ENCODE measurements at regions not wholly inside any gene's neighbourhood (a gene's known extent, or its start where the extent isn't known, plus 50 kb on each side); places are given as distances from the start of the nearest gene placed in this dataset.
"Not testable (repeated sequence)": the region's sequence is repeated elsewhere in the genome, so short reads cannot be mapped to it uniquely, and the experiment has no call there.

GRCh38 chr3:166743481-166744134 lies 636.5 kb downstream of the ZBBX start:
- H3K36me3 Mint-ChIP-seq, result no peaks in the 10 kb centered on the region
- ChIA-PET CTCF (no interaction called here), POLR2A (no interaction called here)
- H3K4me3 Mint-ChIP-seq, result no peak overlapping the region
- intact Hi-C loops (cut with micrococcal nuclease), result no loop called here
- no peaks in the 10 kb centered on the region for H3K27me3 Mint-ChIP-seq
- DNase-seq, result no peak
- peaks cover 14% of the 10 kb centered on the region for H3K9me3 Mint-ChIP-seq
- H3K27ac Mint-ChIP-seq, result no peak overlapping the region
- H3K4me1 Mint-ChIP-seq (ENCODE audit: low read depth), result no peaks in the 10 kb centered on the region

DNA sequence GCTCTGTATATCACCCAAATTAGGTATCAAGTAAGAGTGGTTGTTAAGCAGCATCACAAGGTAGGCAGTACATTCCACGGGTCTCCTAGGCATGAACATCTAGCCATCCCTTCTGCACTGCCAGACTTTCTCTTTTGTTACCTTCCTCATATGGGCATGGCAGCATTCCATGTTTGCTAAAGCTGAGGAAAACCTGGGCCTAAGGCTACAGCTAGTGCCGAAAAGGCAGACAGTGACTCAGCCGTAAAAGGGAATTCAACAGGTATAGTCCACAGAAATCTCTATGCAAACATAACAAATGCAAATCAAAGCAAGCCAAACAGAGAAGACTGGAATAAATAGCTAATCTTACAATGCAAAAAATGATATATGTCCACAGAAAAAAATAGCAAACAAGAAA lies 645.4 kb downstream of the ZBBX start:
- intact Hi-C loops (cut with micrococcal nuclease), result no loop called here
- no peaks in the 10 kb centered on the region for H3K4me1 Mint-ChIP-seq (ENCODE audit: low read depth)
- DNase-seq, result no peak
- H3K36me3 Mint-ChIP-seq, result no peaks in the 10 kb centered on the region
- CTCF ChIA-PET, result no interaction called here
- H3K27ac Mint-ChIP-seq, result no peak overlapping the region
- no peak overlapping the region for H3K4me3 Mint-ChIP-seq
- POLR2A ChIA-PET, result no interaction called here
- peaks cover 16% of the 10 kb centered on the region for H3K9me3 Mint-ChIP-seq
- H3K27me3 Mint-ChIP-seq, result no peaks in the 10 kb centered on the region

DNA sequence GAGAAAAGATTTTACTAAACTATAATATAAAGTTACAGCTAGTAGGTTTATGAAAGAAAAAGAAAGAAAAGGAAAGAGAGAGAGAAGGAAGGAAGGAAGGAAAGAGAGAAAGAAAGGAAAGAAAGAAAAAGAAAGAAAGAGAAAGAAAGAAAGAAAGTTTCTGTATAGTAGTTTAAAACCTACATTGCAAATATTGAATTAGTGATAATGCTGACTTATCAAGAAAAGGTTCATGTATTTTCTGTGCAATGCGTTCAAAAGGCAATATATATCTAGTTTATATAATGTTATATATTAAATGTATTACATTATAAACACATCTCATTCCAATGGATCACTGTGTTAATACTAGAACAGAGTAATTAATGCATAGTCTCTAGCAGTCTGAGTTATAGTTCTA lies 648.4 kb downstream of the ZBBX start:
- DNase-seq, result no peak
- intact Hi-C loops (cut with micrococcal nuclease), result no loop called here
- Mint-ChIP-seq H3K27me3 (no peaks in the 10 kb centered on the region), H3K36me3 (no peaks in the 10 kb centered on the region), H3K4me3 (no peak overlapping the region), H3K27ac (no peak overlapping the region), H3K9me3 (peaks cover 12% of the 10 kb centered on the region), H3K4me1 (ENCODE audit: low read depth) (no peaks in the 10 kb centered on the region)
- ChIA-PET POLR2A (no interaction called here), CTCF (no interaction called here)

- intact Hi-C loops (cut with micrococcal nuclease), result no loop called here
- H3K36me3 Mint-ChIP-seq, result no peaks in the 10 kb centered on the region
- no peaks in the 10 kb centered on the region for H3K4me1 Mint-ChIP-seq (ENCODE audit: low read depth)
- H3K9me3 Mint-ChIP-seq, result peaks cover 8% of the 10 kb centered on the region
- H3K27me3 Mint-ChIP-seq, result no peaks in the 10 kb centered on the region
- ChIA-PET POLR2A (no interaction called here), CTCF (no interaction called here)
- H3K4me3 Mint-ChIP-seq, result no peak overlapping the region
- H3K27ac Mint-ChIP-seq, result no peak overlapping the region
- no peak for DNase-seq
These were observed 658.6 kb downstream of the ZBBX start for GRCh38 chr3:166721466-166721865.

DNA sequence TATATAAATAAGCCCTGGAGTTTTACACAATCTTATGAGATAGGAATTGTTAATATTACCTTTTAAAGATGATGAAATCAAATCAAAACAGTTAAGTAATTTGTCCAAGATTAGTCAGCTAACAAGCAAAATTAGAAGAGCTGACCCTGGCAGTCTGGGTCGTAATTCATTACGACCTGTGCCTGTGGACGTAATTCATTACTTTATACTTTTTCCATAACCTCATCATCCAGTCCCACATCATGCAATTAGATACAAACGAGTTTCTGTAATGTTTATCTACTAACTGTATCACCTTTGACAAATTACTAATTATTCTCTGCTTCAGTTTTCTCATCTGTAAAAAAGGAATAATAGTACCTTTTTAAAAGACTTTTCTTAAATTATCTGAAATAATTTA lies 665.9 kb downstream of the ZBBX start:
- no peak for DNase-seq
- H3K36me3 Mint-ChIP-seq, result no peaks in the 10 kb centered on the region
- no peaks in the 10 kb centered on the region for H3K4me1 Mint-ChIP-seq (ENCODE audit: low read depth)
- ChIA-PET POLR2A (no interaction called here), CTCF (no interaction called here)
- peaks cover 8% of the 10 kb centered on the region for H3K9me3 Mint-ChIP-seq
- H3K27ac Mint-ChIP-seq, result no peak overlapping the region
- H3K4me3 Mint-ChIP-seq, result no peak overlapping the region
- no peaks in the 10 kb centered on the region for H3K27me3 Mint-ChIP-seq
- intact Hi-C loops (cut with micrococcal nuclease), result no loop called here

DNA sequence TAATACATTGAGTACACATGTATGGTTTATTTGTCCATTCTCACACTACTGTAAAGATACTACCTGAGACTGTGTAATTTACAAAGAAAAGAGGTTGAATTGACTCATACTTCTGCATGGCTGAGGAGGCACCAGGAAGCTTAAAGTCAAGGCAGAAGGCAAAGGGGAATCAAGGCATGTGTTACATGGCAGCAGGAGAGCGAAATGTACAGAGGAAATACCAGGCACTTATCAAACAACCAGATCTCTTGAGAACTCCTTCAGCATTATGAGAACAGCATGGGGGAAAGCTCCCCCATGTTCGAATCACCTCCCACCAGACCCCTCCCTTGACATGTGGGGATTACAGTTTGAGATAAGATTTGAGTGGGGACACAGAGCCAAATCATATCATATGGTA lies 666.3 kb downstream of the ZBBX start:
- Mint-ChIP-seq H3K4me1 (ENCODE audit: low read depth) (no peaks in the 10 kb centered on the region), H3K27me3 (no peaks in the 10 kb centered on the region), H3K4me3 (no peak overlapping the region), H3K36me3 (no peaks in the 10 kb centered on the region), H3K9me3 (peaks cover 8% of the 10 kb centered on the region), H3K27ac (no peak overlapping the region)
- ChIA-PET POLR2A (no interaction called here), CTCF (no interaction called here)
- intact Hi-C loops (cut with micrococcal nuclease), result no loop called here
- no peak for DNase-seq

GRCh38 chr3:166706094-166706493 lies 674.0 kb downstream of the ZBBX start:
- intact Hi-C loops (cut with micrococcal nuclease), result no loop called here

DNA sequence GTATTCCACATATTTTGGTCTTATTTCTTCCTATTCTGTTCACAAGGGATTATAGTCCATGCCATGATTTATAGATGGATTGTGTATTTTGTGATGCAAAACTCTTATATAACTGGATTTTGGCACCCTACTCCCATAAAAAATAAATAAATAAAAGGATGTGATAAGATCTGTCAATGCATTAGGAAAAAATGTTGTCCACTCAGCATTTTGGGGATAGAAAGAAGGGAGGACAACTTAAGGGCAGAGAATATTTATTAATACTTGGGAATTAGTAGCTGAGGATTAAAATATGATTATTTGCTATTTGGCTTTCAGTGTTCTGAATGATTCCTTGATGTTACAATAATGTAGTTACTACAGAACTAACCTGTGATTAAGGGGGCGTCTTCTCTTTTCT lies 682.6 kb downstream of the ZBBX start:
- Mint-ChIP-seq H3K4me1 (ENCODE audit: low read depth) (no peaks in the 10 kb centered on the region), H3K27me3 (no peaks in the 10 kb centered on the region), H3K36me3 (no peaks in the 10 kb centered on the region), H3K27ac (no peak overlapping the region), H3K4me3 (no peak overlapping the region), H3K9me3 (peaks cover 3% of the 10 kb centered on the region)
- DNase-seq, result no peak
- POLR2A ChIA-PET, result no interaction called here
- intact Hi-C loops (cut with micrococcal nuclease), result no loop called here
- CTCF ChIA-PET, result no interaction called here

More at GRCh38 chr3:166706094-166706493, 674.0 kb downstream of the ZBBX start:
- H3K36me3 Mint-ChIP-seq, result no peaks in the 10 kb centered on the region
- no peak overlapping the region for H3K4me3 Mint-ChIP-seq
- CTCF ChIA-PET, result no interaction called here
- no peaks in the 10 kb centered on the region for H3K4me1 Mint-ChIP-seq (ENCODE audit: low read depth)
- H3K27me3 Mint-ChIP-seq, result no peaks in the 10 kb centered on the region
- H3K27ac Mint-ChIP-seq, result no peak overlapping the region
- peaks cover 3% of the 10 kb centered on the region for H3K9me3 Mint-ChIP-seq
- POLR2A ChIA-PET, result no interaction called here
- DNase-seq, result no peak

DNA sequence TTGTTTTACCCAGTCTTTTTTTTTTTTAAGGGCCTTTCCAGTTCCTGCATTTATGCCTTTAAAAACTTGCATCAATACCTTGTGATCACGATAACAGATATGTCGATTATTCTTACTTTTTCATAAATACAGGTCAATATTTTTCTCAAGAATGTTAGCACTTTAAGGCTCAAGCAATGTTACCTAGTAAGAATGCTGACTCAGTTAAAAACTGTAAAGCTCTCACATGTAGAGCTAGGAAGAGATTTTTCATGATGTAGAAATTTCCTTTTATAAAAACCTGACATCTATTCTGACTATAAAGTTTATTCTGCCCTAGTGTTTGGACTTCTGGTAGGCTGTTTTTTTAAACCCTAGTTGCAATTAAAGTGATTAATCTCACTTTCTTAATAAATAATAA lies 684.0 kb downstream of the ZBBX start:
- Mint-ChIP-seq H3K27ac (no peak overlapping the region), H3K36me3 (no peaks in the 10 kb centered on the region), H3K4me1 (ENCODE audit: low read depth) (no peaks in the 10 kb centered on the region), H3K27me3 (no peaks in the 10 kb centered on the region), H3K9me3 (peaks cover 3% of the 10 kb centered on the region), H3K4me3 (no peak overlapping the region)
- ChIA-PET POLR2A (no interaction called here), CTCF (no interaction called here)
- intact Hi-C loops (cut with micrococcal nuclease), result no loop called here
- DNase-seq, result no peak

- CTCF ChIA-PET, result no interaction called here
- DNase-seq, result no peak
- H3K4me1 Mint-ChIP-seq (ENCODE audit: low read depth), result no peaks in the 10 kb centered on the region
- no peaks in the 10 kb centered on the region for H3K27me3 Mint-ChIP-seq
- H3K36me3 Mint-ChIP-seq, result no peaks in the 10 kb centered on the region
- intact Hi-C loops (cut with micrococcal nuclease), result no loop called here
- H3K27ac Mint-ChIP-seq, result no peak overlapping the region
- H3K9me3 Mint-ChIP-seq, result no peaks in the 10 kb centered on the region
- POLR2A ChIA-PET, result no interaction called here
- no peak overlapping the region for H3K4me3 Mint-ChIP-seq
These were observed 691.4 kb downstream of the ZBBX start for GRCh38 chr3:166688665-166689064.

DNA sequence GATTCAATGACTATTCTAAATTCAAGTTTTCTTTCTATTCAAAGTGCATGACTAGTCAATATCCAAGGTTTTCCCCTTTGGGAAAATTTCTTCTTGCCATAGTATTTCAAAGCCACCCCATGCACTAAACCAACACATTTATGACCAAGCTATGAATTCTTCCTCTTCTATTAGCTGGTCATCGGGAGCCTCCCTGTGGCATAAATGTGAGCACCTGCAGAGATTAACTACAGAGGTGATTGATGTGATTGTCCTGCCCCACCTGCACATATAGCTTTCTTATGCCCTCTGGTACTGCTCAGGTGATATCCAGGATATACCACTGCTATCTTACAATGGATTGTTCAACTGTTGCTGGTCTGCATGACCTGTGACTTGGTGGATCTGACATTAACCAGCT lies 694.9 kb downstream of the ZBBX start:
- H3K4me3 Mint-ChIP-seq, result no peak overlapping the region
- DNase-seq, result no peak
- H3K27me3 Mint-ChIP-seq, result no peaks in the 10 kb centered on the region
- CTCF ChIA-PET, result no interaction called here
- H3K4me1 Mint-ChIP-seq (ENCODE audit: low read depth), result no peaks in the 10 kb centered on the region
- POLR2A ChIA-PET, result no interaction called here
- no peaks in the 10 kb centered on the region for H3K9me3 Mint-ChIP-seq
- H3K27ac Mint-ChIP-seq, result no peak overlapping the region
- no peaks in the 10 kb centered on the region for H3K36me3 Mint-ChIP-seq
- intact Hi-C loops (cut with micrococcal nuclease), result no loop called here

GRCh38 chr3:166684077-166684476 lies 696.0 kb downstream of the ZBBX start:
- H3K4me3 Mint-ChIP-seq; intact Hi-C loops (cut with micrococcal nuclease); H3K4me1 Mint-ChIP-seq (ENCODE audit: low read depth); H3K27me3 Mint-ChIP-seq; CTCF ChIA-PET; POLR2A ChIA-PET; H3K36me3 Mint-ChIP-seq; H3K9me3 Mint-ChIP-seq; H3K27ac Mint-ChIP-seq; DNase-seq: not testable (repeated sequence)

- ChIA-PET CTCF (no interaction called here), POLR2A (no interaction called here)
- intact Hi-C loops (cut with micrococcal nuclease), result no loop called here
- H3K4me3 Mint-ChIP-seq, result no peak overlapping the region
- H3K4me1 Mint-ChIP-seq (ENCODE audit: low read depth), result no peaks in the 10 kb centered on the region
- no peak for DNase-seq
- no peaks in the 10 kb centered on the region for H3K36me3 Mint-ChIP-seq
- H3K27ac Mint-ChIP-seq, result no peak overlapping the region
- H3K27me3 Mint-ChIP-seq, result no peaks in the 10 kb centered on the region
- H3K9me3 Mint-ChIP-seq, result peaks cover 7% of the 10 kb centered on the region
These were observed 710.3 kb downstream of the ZBBX start for GRCh38 chr3:166669781-166670180.

DNA sequence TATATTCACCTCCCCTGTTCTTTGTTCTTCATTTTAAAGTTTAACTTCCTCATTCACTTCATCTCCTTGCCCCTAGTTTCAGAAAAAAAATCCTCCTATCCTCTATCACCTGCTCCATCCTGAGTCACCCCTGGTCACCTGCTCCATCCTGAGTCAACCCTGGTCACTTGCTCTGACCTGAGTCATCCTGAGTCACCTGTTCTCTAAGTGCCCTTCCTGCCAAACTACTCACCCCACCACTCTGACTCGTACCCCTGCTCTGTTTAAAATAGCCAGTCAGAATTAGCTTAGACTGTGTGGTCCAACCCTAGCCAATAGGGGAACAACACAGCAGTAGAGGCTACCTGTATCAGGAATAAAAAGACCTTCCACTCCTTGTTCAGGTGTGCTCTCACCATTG lies 716.9 kb downstream of the ZBBX start:
- Mint-ChIP-seq H3K27me3 (no peaks in the 10 kb centered on the region), H3K9me3 (peaks cover 34% of the 10 kb centered on the region), H3K27ac (no peak overlapping the region), H3K36me3 (no peaks in the 10 kb centered on the region), H3K4me3 (no peak overlapping the region), H3K4me1 (ENCODE audit: low read depth) (no peaks in the 10 kb centered on the region)
- CTCF ChIA-PET, result no interaction called here
- no peak for DNase-seq
- intact Hi-C loops (cut with micrococcal nuclease), result no loop called here
- POLR2A ChIA-PET, result no interaction called here
